Thymus (tissue), 11 donors: ENCODE measurements at regions not wholly inside any gene's neighbourhood (a gene's known extent, or its start where the extent isn't known, plus 50 kb on each side); places are given as distances from the start of the nearest gene placed in this dataset.

ENCODE experiments used
- DNase-seq, 9 donors: peaks; one replicate each; pipeline ENCODE4 v3.0.0-alpha.2; 2013; ENCODE audit warnings: low spot score in 9 of 9, low read depth in 6 of 9, missing footprints in 1 of 9
- H3K27ac ChIP-seq, 2 donors: one replicate each; pipeline ENCODE4 v1.5.1; 2013; ENCODE audit warnings: control low read depth in 1 of 2, low read depth in 1 of 2, low read length in 1 of 2, mild to moderate bottlenecking in 1 of 2, moderate library complexity in 1 of 2
- H3K27me3 ChIP-seq, 2 donors: one replicate each; pipeline ENCODE4 v1.5.1; 2013; ENCODE audit warnings: low read length in 1 of 2; ENCODE audit not compliant: control insufficient read depth in 2 of 2, insufficient read depth in 1 of 2
- H3K36me3 ChIP-seq, 2 donors: one replicate each; pipeline ENCODE4 v1.5.1; 2013; ENCODE audit warnings: low read length in 1 of 2, mild to moderate bottlenecking in 1 of 2, moderate library complexity in 1 of 2; ENCODE audit not compliant: control insufficient read depth in 2 of 2, insufficient read depth in 2 of 2
- H3K4me1 ChIP-seq, 2 donors: one replicate each; pipeline ENCODE4 v1.5.1; 2013; ENCODE audit warnings: low read length in 2 of 2; ENCODE audit not compliant: control insufficient read depth in 2 of 2, insufficient read depth in 2 of 2
- H3K4me3 ChIP-seq, 2 donors: one replicate each; pipeline ENCODE4 v1.5.1; 2013; ENCODE audit warnings: low read length in 2 of 2, control low read depth in 1 of 2, mild to moderate bottlenecking in 1 of 2
- H3K9me3 ChIP-seq, 2 donors: one replicate each; pipeline ENCODE4 v1.5.1; 2013; ENCODE audit warnings: low read length in 1 of 2, mild to moderate bottlenecking in 1 of 2; ENCODE audit not compliant: control insufficient read depth in 2 of 2, insufficient read depth in 1 of 2
- WGBS: extraction: QIAGEN DNeasy Blood & Tissue Kit; methylation state at CpG from one replicate; pipeline ENCODE4 v1.1.7; 2013; 5-methylcytosine and 5-hydroxymethylcytosine counted together
- donor health status: healthy.

DNA sequence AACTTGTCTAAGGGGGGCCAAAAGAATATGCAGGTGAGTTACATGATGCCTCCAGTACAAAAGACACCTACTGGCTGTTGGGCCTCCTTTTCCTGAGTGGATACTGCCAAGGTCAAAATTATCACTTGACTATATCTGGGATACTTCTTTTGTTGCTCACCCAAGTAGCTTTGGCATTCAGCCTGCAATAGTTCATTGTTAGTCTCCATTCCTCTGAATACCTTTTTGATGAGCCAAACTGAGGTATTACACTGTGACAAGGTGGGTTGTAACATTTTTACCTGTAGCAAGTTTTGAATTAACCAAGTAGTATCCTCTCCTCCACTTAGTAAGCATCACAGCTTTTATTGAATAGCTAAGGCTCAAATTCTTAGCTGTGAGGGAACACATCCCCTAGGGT, 408.0 kb downstream of the LRRIQ3 start:
- no peak for DNase-seq
- Histone ChIP-seq H3K27me3 (no peaks in the 10 kb centered on the region), H3K9me3 (no peaks in the 10 kb centered on the region), H3K4me1 (no peaks in the 10 kb centered on the region), H3K27ac (no peak overlapping the region), H3K4me3 (no peak overlapping the region), H3K36me3 (no peaks in the 10 kb centered on the region)

GRCh38 chr1:73784026-73784425, 413.9 kb downstream of the LRRIQ3 start:
- Histone ChIP-seq H3K9me3 (no peaks in the 10 kb centered on the region), H3K27me3 (no peaks in the 10 kb centered on the region), H3K4me3 (no peak overlapping the region), H3K27ac (no peak overlapping the region), H3K4me1 (no peaks in the 10 kb centered on the region), H3K36me3 (no peaks in the 10 kb centered on the region)
- 87% methylated on average over 2 of the region's 2 CpGs for WGBS
- no peak for DNase-seq

DNA sequence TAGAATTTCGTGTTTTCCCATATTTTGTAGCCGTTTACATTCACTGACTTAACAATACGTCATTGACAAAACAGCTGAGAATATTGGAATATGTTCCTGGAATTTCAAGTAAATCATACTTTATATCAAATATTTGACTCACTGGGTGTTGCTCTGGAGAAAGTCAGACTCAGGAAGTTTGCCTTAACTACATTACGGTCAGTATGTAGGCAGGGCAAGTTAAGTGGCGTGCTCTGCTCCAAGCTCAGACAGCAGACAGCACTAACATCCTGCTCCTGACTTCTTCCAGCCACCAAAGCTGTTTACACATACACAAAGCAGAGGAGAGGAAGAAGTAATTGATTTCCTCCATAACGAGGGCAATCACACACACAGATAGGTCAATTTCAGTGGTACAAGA, 414.6 kb downstream of the LRRIQ3 start:
- no peak for DNase-seq
- Histone ChIP-seq H3K36me3 (no peaks in the 10 kb centered on the region), H3K27me3 (no peaks in the 10 kb centered on the region), H3K9me3 (no peaks in the 10 kb centered on the region), H3K4me1 (no peaks in the 10 kb centered on the region), H3K27ac (no peak overlapping the region), H3K4me3 (no peak overlapping the region)
- 64% methylated on average over 6 of the region's 6 CpGs for WGBS

GRCh38 chr1:73782901-73783300, 415.1 kb downstream of the LRRIQ3 start:
- 82% methylated on average over 2 of the region's 2 CpGs for WGBS
- no peak for DNase-seq
- Histone ChIP-seq H3K36me3 (no peaks in the 10 kb centered on the region), H3K27me3 (no peaks in the 10 kb centered on the region), H3K4me1 (no peaks in the 10 kb centered on the region), H3K27ac (no peak overlapping the region), H3K9me3 (no peaks in the 10 kb centered on the region), H3K4me3 (no peak overlapping the region)

DNA sequence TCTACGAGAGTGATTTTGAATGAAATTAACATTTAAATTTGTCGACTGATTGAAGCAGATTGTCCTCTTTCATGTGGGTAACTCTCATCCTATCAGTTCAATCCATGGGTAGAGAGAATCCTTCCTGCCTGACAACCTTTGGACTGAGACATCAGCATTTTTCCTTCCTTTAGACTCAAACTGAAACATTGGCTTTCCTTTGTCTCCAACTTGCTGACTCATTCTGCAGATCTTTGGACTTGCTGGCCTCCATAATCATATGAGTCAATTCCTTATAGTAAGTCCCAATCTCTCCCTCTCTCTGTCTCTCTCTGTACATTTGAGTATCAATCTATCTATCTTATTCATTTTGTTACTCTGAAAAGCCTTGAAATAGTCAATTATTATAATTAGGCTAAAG, 416.7 kb downstream of the LRRIQ3 start:
- Histone ChIP-seq H3K9me3 (no peaks in the 10 kb centered on the region), H3K4me3 (no peak overlapping the region), H3K27ac (no peak overlapping the region), H3K27me3 (no peaks in the 10 kb centered on the region), H3K4me1 (no peaks in the 10 kb centered on the region), H3K36me3 (no peaks in the 10 kb centered on the region)
- whole genome bisulfite sequencing, result 92% methylated on average over 2 of the region's 2 CpGs
- no peak for DNase-seq

- DNase-seq, result no peak
- H3K27me3 ChIP-seq, result no peaks in the 10 kb centered on the region
- no peaks in the 10 kb centered on the region for H3K9me3 ChIP-seq
- 89% methylated on average over 3 of the region's 3 CpGs for WGBS
- no peaks in the 10 kb centered on the region for H3K4me1 ChIP-seq
- no peak overlapping the region for H3K27ac ChIP-seq
- no peak overlapping the region for H3K4me3 ChIP-seq
- H3K36me3 ChIP-seq, result no peaks in the 10 kb centered on the region
Observed at GRCh38 chr1:73778471-73778870, 419.5 kb downstream of the LRRIQ3 start.

GRCh38 chr1:73775896-73776295, 422.1 kb downstream of the LRRIQ3 start:
- Histone ChIP-seq H3K9me3 (no peaks in the 10 kb centered on the region), H3K27me3 (no peaks in the 10 kb centered on the region), H3K4me1 (no peaks in the 10 kb centered on the region), H3K27ac (no peak overlapping the region), H3K4me3 (no peak overlapping the region), H3K36me3 (no peaks in the 10 kb centered on the region)
- no peak for DNase-seq

GRCh38 chr1:73772941-73773340, 425.0 kb downstream of the LRRIQ3 start:
- Histone ChIP-seq H3K4me1 (no peaks in the 10 kb centered on the region), H3K27me3 (no peaks in the 10 kb centered on the region), H3K4me3 (no peak overlapping the region), H3K27ac (no peak overlapping the region), H3K36me3 (no peaks in the 10 kb centered on the region), H3K9me3 (peaks cover 0 to 11% of the 10 kb centered on the region in 2 donors)
- 91% methylated on average over 3 of the region's 3 CpGs for WGBS
- no peak for DNase-seq

GRCh38 chr1:73771396-73771795, 426.6 kb downstream of the LRRIQ3 start:
- Histone ChIP-seq H3K27ac (no peak overlapping the region), H3K4me3 (no peak overlapping the region), H3K9me3 (peaks cover 0 to 11% of the 10 kb centered on the region in 2 donors), H3K4me1 (no peaks in the 10 kb centered on the region), H3K36me3 (no peaks in the 10 kb centered on the region), H3K27me3 (no peaks in the 10 kb centered on the region)
- 95% methylated on average over 8 of the region's 8 CpGs for WGBS
- no peak for DNase-seq
